ENCODE measurements at regions not wholly inside any gene's neighbourhood (a gene's known extent, or its start where the extent isn't known, plus 50 kb on each side); places are given as distances from the start of the nearest gene placed in this dataset.

DNA sequence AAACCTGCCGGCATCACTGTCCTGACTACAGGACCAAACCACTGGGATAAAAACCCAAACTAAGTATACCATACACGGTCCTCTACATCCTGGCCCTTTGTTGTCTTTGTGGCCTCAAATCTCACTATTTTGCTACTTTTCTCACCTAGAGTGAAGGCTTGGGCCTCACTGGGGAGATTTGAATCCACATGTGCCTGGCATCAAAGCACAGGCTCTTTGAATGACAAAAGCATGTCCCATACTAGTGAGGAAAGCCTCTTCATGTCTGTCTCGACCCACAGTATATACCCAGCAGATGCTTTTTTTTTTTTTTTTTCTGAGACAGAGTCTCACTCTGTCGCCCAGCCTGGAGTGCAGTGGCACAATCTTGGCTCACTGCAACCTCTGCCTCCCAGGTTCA lies 72.5 kb upstream of the DRD2 start:
- no peaks in the 10 kb centered on the region for H3K4me1 ChIP-seq (ENCODE audit: control insufficient read depth in 3 of 3, insufficient read depth in 2 of 3, low read depth in 1 of 3, low read length in 2 of 3)
- FAIRE-seq (no peak), DNase-seq (no peak)
- 65 to 81% (median 80%) methylated on average over 4 of the region's 4 CpGs for WGBS, 3 donors
- peaks cover 0 to 4% of the 10 kb centered on the region in 2 donors for H3K9me3 ChIP-seq (ENCODE audit: control insufficient read depth in 2 of 2, insufficient read depth in 1 of 2, low read depth in 1 of 2, low read length in 1 of 2)
- no peak overlapping the region for H3K27ac ChIP-seq (ENCODE audit: low read depth in 1 of 3, low read length in 2 of 3)
- H3K27me3 ChIP-seq (ENCODE audit: control insufficient read depth in 3 of 3, insufficient read depth in 3 of 3, low read length in 3 of 3): peaks cover 0 to 8% (median 0%) of the 10 kb centered on the region in 3 donors
- no peak overlapping the region for H3K4me3 ChIP-seq (ENCODE audit: low read depth in 1 of 3, low read length in 3 of 3)
- no peaks in the 10 kb centered on the region for H3K36me3 ChIP-seq (ENCODE audit: control insufficient read depth in 3 of 3, insufficient read depth in 2 of 3, low read depth in 1 of 3, low read length in 3 of 3)

DNA sequence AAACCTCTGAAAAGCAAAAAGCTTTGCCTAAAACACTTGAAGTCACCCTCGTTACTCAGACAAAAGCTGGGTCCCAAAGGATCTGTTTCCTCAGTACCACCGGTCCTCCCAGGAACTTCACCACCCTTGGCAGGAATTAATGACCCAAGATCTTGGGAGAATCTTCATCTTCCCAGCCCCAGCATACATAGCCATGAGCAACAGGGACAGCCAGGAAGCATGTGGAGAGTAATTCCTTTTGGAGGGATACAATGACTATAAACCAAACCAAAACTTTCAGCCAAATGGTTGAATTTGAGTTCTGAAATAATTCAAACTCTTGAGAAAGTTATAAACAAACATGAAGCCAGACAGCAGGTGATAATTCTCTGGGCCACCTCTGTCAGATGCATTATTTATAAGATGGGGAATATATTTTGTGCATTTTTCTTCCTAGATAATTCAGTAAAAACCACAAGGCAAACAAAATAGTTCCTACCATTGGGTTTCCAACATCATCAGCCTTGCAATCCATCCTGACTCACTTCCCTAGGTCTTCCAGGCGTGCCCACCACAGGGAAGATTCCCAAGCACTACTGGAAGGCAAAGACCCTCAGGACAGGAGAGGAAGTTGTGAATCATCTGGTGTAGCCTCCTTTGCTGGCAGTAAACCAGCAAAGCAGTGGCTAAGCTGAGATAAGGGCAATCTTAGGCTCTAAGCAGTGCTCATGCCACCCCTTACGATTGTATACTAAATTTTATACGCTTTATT lies 71.7 kb upstream of the DRD2 start:
- Histone ChIP-seq H3K4me1 (ENCODE audit: control insufficient read depth in 3 of 3, insufficient read depth in 2 of 3, low read depth in 1 of 3, low read length in 2 of 3) (no peaks in the 10 kb centered on the region), H3K27me3 (ENCODE audit: control insufficient read depth in 3 of 3, insufficient read depth in 3 of 3, low read length in 3 of 3) (peaks cover 0 to 8% (median 0%) of the 10 kb centered on the region in 3 donors), H3K36me3 (ENCODE audit: control insufficient read depth in 3 of 3, insufficient read depth in 2 of 3, low read depth in 1 of 3, low read length in 3 of 3) (no peaks in the 10 kb centered on the region), H3K27ac (ENCODE audit: low read depth in 1 of 3, low read length in 2 of 3) (no peak overlapping the region), H3K9me3 (ENCODE audit: control insufficient read depth in 2 of 2, insufficient read depth in 1 of 2, low read depth in 1 of 2, low read length in 1 of 2) (peaks cover 0 to 4% of the 10 kb centered on the region in 2 donors), H3K4me3 (ENCODE audit: low read depth in 1 of 3, low read length in 3 of 3) (no peak overlapping the region)
- 59 to 75% (median 74%) methylated on average over 5 of the region's 5 CpGs for WGBS, 3 donors
- DNase-seq (no peak), FAIRE-seq (no peak)

DNA sequence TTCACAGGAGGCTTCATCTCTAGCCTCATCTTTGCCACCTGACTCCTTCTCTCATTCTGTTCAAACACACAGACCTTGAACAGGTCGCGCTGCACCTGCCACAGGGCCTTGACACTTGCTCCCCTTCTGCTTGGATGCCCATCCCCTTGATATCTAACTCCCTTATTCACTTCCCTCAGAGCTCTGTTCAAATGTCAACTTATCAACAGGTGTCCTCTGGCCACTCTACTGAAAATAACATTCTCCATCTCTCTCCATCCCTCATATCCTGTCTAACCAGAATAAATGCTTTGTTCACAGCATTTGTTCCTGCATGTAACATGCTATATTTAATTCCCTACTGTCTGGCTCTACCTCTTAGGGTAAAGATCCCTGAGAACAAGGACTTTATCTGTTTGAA lies 67.2 kb upstream of the DRD2 start:
- Histone ChIP-seq H3K9me3 (ENCODE audit: control insufficient read depth in 2 of 2, insufficient read depth in 1 of 2, low read depth in 1 of 2, low read length in 1 of 2) (peaks cover 0 to 4% of the 10 kb centered on the region in 2 donors), H3K4me3 (ENCODE audit: low read depth in 1 of 3, low read length in 3 of 3) (no peak overlapping the region), H3K4me1 (ENCODE audit: control insufficient read depth in 3 of 3, insufficient read depth in 2 of 3, low read depth in 1 of 3, low read length in 2 of 3) (no peaks in the 10 kb centered on the region), H3K36me3 (ENCODE audit: control insufficient read depth in 3 of 3, insufficient read depth in 2 of 3, low read depth in 1 of 3, low read length in 3 of 3) (no peaks in the 10 kb centered on the region), H3K27me3 (ENCODE audit: control insufficient read depth in 3 of 3, insufficient read depth in 3 of 3, low read length in 3 of 3) (peaks cover 0 to 2% (median 0%) of the 10 kb centered on the region in 3 donors), H3K27ac (ENCODE audit: low read depth in 1 of 3, low read length in 2 of 3) (no peak overlapping the region)
- WGBS, 3 donors: 75 to 95% (median 94%) methylated on average over 2 of the region's 2 CpGs
- no peak for FAIRE-seq
- DNase-seq: no peak

DNA sequence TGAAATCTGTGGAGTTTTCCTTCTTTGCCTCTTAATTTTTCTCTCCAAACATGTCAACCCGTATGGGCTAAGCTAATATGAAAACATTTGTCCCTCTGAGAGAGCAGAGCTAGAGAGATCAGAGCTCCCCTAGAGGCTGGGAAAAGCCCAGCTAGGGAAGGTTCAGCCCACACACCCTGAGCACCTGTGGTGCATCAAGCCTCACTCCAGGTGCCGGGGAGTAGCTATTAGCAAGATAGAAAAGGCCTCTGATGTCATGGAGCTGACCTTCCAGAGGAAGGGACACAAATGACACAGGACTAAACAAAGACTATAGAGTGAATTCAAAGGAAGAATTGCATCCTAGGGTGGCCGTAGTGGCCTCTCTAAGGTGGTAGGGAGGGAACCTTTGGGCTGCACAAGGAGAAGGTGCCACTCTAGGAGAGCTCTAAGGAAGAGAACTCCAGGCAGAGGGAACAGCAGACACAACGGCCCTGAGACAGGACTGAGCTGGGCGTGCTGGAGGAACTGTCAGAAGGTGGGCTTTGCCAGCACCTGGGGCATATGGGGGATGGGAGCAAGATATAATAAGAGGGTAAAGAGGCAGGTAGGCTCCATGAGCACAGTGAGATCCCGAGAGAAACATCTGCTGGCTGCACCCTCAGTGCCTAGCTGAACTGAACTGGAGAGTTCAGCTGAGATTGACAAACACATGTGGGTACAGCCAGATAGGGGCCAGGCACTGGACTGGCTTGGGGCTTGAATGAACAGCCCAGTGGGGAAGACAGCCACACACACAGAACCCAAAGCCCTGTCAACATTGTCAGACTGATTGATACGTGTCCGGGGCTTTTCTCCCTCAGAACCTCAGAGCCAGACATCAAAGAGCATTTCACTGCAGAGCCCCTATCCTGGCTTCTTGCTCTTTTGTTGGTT lies 65.5 kb upstream of the DRD2 start:
- FAIRE-seq (no peak), DNase-seq (no peak)
- Histone ChIP-seq H3K4me1 (ENCODE audit: control insufficient read depth in 3 of 3, insufficient read depth in 2 of 3, low read depth in 1 of 3, low read length in 2 of 3) (no peaks in the 10 kb centered on the region), H3K27ac (ENCODE audit: low read depth in 1 of 3, low read length in 2 of 3) (no peak overlapping the region), H3K9me3 (ENCODE audit: control insufficient read depth in 2 of 2, insufficient read depth in 1 of 2, low read depth in 1 of 2, low read length in 1 of 2) (peaks cover 0 to 4% of the 10 kb centered on the region in 2 donors), H3K27me3 (ENCODE audit: control insufficient read depth in 3 of 3, insufficient read depth in 3 of 3, low read length in 3 of 3) (no peaks in the 10 kb centered on the region), H3K36me3 (ENCODE audit: control insufficient read depth in 3 of 3, insufficient read depth in 2 of 3, low read depth in 1 of 3, low read length in 3 of 3) (no peaks in the 10 kb centered on the region), H3K4me3 (ENCODE audit: low read depth in 1 of 3, low read length in 3 of 3) (no peak overlapping the region)
- 74 to 85% (median 76%) methylated on average over 8 of the region's 8 CpGs for WGBS, 3 donors

DNA sequence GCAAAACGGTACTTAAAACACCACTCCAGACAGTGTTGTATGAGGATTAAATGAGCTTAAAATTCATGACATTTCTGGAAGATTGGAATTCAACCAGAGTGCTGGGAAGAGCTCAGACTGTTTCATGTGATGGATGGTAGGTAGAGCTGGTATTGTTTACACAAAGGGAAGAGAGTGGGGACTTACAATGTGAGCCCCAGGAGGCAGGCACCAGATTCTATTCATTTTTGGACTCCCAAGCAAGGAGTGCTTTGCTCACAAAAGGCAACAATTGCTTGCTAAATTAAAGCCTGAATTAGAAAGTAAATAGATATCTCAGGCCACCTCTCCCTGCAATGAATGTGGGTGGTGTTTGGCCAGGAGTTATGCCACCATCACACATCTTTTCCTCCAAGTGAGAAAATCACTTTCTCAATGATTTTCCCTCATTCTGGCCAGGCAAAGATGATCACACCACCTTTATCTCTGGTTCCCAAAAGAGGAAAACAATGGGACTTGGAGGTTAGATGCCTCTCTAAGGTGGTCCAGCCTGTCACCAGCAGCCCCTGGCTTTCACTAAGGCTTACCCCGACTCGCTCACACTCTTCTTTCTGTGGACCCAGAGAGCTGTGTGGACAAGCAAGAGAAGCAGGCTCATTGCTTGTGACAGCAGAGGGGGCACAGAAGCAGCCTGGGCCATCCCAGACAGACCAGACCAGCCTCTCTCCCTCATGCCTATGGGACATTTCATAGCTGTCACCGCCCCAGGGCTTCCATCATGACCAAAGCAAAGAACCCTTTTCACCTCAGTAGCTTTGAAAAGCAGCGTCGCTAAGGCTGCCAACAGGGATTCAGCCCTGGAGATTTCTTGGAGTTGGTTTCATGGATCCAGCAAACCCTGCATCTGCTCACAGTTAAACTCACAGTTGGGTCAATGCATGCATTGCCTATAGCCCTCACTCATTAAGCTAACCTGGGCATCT lies 63.5 kb upstream of the DRD2 start:
- H3K4me3 ChIP-seq (ENCODE audit: low read depth in 1 of 3, low read length in 3 of 3): no peak overlapping the region
- FAIRE-seq (no peak), DNase-seq (no peak)
- 81 to 90% (median 83%) methylated on average over 6 of the region's 6 CpGs for WGBS, 3 donors
- H3K27me3 ChIP-seq (ENCODE audit: control insufficient read depth in 3 of 3, insufficient read depth in 3 of 3, low read length in 3 of 3): no peaks in the 10 kb centered on the region
- H3K36me3 ChIP-seq (ENCODE audit: control insufficient read depth in 3 of 3, insufficient read depth in 2 of 3, low read depth in 1 of 3, low read length in 3 of 3): no peaks in the 10 kb centered on the region
- H3K27ac ChIP-seq (ENCODE audit: low read depth in 1 of 3, low read length in 2 of 3): no peak overlapping the region
- H3K9me3 ChIP-seq (ENCODE audit: control insufficient read depth in 2 of 2, insufficient read depth in 1 of 2, low read depth in 1 of 2, low read length in 1 of 2): no peaks in the 10 kb centered on the region
- H3K4me1 ChIP-seq (ENCODE audit: control insufficient read depth in 3 of 3, insufficient read depth in 2 of 3, low read depth in 1 of 3, low read length in 2 of 3): no peaks in the 10 kb centered on the region

DNA sequence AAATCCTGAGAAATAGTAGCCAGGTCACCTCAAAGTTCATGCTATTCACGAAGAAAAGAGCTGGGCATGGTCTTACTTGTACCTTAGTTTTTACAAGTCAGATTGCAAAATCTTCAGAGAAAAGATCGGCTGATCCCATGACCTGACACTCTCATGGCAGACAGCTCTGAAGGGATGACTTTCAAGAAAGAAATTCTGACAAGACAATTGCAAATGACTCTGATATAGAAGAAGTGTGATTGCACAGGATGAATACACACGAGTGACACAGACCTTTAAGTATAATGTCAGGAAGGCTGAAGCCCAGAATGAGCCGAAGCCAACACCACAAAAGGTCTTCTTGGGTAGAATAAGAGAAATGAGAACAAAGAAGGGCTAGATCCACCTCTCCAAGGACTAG lies 59.4 kb upstream of the DRD2 start:
- DNase-seq: peak in 1 of 2 donors; percentile 21
- H3K27me3 ChIP-seq (ENCODE audit: control insufficient read depth in 3 of 3, insufficient read depth in 3 of 3, low read length in 3 of 3): peaks cover 0 to 3% (median 0%) of the 10 kb centered on the region in 3 donors
- peaks cover 0 to 2% of the 10 kb centered on the region in 2 donors for H3K9me3 ChIP-seq (ENCODE audit: control insufficient read depth in 2 of 2, insufficient read depth in 1 of 2, low read depth in 1 of 2, low read length in 1 of 2)
- FAIRE-seq: no peak
- no peaks in the 10 kb centered on the region for H3K36me3 ChIP-seq (ENCODE audit: control insufficient read depth in 3 of 3, insufficient read depth in 2 of 3, low read depth in 1 of 3, low read length in 3 of 3)
- H3K27ac ChIP-seq (ENCODE audit: low read depth in 1 of 3, low read length in 2 of 3): no peak overlapping the region
- WGBS, 3 donors: 73 to 85% (median 75%) methylated on average over 4 of the region's 4 CpGs
- H3K4me3 ChIP-seq (ENCODE audit: low read depth in 1 of 3, low read length in 3 of 3): no peak overlapping the region
- H3K4me1 ChIP-seq (ENCODE audit: control insufficient read depth in 3 of 3, insufficient read depth in 2 of 3, low read depth in 1 of 3, low read length in 2 of 3): peaks cover 0 to 19% (median 0%) of the 10 kb centered on the region in 3 donors

DNA sequence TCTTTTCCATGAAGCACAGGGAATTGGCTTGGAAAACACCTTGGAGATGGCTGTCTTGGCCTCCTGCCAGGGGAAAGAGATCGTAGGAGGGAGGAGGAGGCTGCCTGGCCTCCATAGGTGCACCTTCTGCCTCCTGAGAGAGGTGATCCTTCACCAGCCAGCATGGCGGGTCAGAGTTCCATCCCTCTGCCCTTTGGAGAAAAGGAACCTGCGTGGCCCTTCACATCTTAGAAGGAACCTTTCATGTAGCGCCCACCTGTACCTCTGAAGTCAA lies 58.2 kb upstream of the DRD2 start:
- no peaks in the 10 kb centered on the region for H3K36me3 ChIP-seq (ENCODE audit: control insufficient read depth in 3 of 3, insufficient read depth in 2 of 3, low read depth in 1 of 3, low read length in 3 of 3)
- H3K4me1 ChIP-seq (ENCODE audit: control insufficient read depth in 3 of 3, insufficient read depth in 2 of 3, low read depth in 1 of 3, low read length in 2 of 3): peaks cover 0 to 19% (median 0%) of the 10 kb centered on the region in 3 donors
- DNase-seq: no peak
- no peak overlapping the region for H3K4me3 ChIP-seq (ENCODE audit: low read depth in 1 of 3, low read length in 3 of 3)
- H3K9me3 ChIP-seq (ENCODE audit: control insufficient read depth in 2 of 2, insufficient read depth in 1 of 2, low read depth in 1 of 2, low read length in 1 of 2): peaks cover 0 to 4% of the 10 kb centered on the region in 2 donors
- 63 to 69% (median 67%) methylated on average over 4 of the region's 4 CpGs for WGBS, 3 donors
- H3K27me3 ChIP-seq (ENCODE audit: control insufficient read depth in 3 of 3, insufficient read depth in 3 of 3, low read length in 3 of 3): peaks cover 0 to 3% (median 0%) of the 10 kb centered on the region in 3 donors
- no peak for FAIRE-seq
- no peak overlapping the region for H3K27ac ChIP-seq (ENCODE audit: low read depth in 1 of 3, low read length in 2 of 3)
